ENCODE measurements at regions not wholly inside any gene's neighbourhood (a gene's known extent, or its start where the extent isn't known, plus 50 kb on each side); places are given as distances from the start of the nearest gene placed in this dataset.

DNA sequence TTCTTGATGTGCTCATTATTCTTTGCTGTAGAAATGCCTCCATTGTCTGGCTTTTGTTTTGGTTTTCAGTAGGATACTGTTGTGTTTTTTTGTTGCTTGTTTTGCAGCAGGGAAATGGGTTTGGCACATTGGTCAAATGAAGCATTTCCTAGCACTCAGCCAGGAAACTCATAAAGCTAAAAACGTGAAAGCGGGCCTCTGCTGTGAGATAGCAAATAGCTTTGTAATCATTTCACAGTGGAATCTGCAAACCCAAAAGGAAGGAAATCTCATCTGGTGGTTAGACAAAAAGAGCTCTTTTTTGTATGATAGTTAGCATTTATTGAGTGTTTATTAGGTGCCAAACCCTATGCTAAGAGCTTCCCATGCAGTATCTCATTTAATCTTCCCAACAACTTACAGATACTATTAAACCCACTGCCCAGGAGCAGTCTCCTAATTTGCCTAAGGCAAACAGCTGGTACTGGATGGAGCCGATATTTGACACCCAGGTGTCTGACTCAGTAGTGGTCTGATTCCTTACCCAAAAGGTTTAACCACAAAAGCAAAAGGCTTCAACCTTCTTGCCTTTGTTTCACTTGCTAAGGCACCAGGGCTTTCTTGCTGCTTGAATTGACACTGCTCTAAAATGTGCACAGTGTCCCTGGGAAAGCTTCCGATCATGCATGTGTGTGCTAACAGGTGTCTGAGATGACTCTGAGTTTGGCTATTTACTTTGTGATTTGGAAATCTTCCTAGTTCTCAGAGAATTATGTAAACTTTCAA lies 527.9 kb upstream of the MDFIC2 start:
- DNase-seq (ENCODE audit: low read depth in 3 of 3), result no peak

GRCh38 chr3:70833239-70833960 lies 521.0 kb upstream of the MDFIC2 start:
- DNase-seq (ENCODE audit: low read depth in 3 of 3), result no peak

GRCh38 chr3:70832834-70833205 lies 520.4 kb upstream of the MDFIC2 start:
- DNase-seq (ENCODE audit: low read depth in 3 of 3), result no peak

DNA sequence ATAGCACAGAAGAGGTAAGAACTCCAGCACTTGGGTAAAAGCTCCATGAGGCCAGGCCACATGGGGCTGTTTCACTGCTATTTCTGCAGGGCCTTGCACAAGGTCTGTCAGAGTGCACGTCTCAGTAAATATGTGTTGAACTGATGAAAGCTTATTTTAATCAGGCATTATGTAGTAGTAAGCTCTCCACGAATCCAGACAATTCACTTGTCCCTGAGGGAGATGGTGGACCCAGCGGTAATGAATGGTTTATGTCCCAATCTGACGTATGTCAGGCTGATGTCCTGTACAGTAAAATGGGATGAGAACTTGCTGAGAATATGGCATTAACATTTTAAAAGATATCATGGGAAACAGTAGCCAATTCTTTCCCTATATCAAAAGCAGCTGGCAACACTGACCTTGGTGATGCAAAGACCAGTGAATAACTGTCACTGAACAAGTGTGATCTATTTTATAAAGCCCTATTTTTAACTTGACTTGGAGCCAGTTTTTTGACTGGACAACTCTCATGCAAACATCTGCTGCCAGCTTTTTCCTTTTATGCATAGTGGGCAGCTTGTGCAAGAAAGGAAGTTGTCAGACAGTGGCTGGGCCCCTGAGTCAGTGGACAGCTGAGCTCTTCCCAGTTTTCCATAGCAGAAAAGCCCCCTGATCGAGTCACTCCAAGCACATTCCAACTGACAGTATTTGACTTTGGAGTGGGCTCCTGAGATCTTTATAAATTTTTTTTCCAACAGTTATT lies 519.8 kb upstream of the MDFIC2 start:
- DNase-seq (ENCODE audit: low read depth in 3 of 3), result no peak

DNA sequence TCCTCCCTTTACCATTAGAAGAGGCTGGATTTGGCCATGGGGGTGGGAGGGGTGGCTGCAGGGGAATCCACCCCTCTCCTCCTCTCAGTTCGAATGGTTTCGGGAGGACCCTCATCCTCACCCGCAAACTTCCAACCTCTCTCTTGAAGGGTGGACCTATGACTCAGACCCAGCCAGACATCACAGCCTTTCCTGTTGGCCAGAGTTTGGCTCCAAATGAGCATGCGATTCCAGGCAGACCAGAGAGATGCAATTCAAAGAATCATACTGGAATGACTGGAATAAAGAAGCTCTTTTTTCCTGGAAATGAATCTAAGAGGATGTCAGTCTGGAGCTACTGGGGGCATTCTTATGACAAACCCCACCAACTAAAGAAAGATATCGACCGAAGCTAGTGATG lies 516.7 kb upstream of the MDFIC2 start:
- DNase-seq (ENCODE audit: low read depth in 3 of 3), result no peak

DNA sequence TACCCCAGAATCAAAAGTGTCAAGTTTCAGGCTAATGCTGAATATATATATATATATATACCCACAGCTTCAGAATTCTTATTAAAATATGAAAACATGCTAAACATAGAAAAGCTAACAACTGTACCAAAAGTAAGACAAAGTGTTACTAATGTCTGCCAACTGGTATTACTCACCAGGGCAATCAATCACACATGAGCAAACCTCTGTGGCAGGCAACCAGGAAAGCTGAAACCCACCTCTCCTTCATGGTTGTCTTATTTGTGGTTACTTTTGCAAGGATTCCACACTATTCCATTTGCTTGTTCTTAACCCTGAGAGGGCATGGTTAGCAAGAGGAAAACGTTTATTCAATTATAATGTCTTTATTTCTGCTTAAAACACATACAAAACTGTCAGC lies 512.3 kb upstream of the MDFIC2 start:
- DNase-seq (ENCODE audit: low read depth in 3 of 3), result no peak

DNA sequence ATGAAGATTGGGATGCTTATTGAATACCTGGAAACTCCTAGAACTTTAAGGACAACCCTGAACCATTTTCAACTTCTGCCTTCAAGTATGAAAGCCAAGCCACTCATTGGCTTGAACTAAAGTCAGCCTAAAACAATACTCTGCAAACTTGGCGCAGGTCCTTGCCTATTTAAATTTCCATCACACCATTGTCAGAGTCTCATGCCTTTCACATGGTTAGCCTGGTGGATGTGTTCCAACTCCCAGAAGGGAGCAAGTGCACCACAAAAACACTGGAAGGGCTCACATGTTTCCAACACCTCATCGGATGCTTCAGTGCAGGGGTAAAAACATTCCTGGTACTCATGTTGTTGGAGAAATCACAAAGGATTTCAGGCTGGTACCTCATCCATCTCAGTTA lies 511.6 kb upstream of the MDFIC2 start:
- DNase-seq (ENCODE audit: low read depth in 3 of 3), result no peak

GRCh38 chr3:70823622-70824021 lies 511.2 kb upstream of the MDFIC2 start:
- no peak for DNase-seq (ENCODE audit: low read depth in 3 of 3)

- no peak for DNase-seq (ENCODE audit: low read depth in 3 of 3)
Observed at GRCh38 chr3:70822669-70823068, 510.2 kb upstream of the MDFIC2 start.

GRCh38 chr3:70821602-70822001 lies 509.2 kb upstream of the MDFIC2 start:
- no peak for DNase-seq (ENCODE audit: low read depth in 3 of 3)

GRCh38 chr3:70820397-70820796 lies 508.0 kb upstream of the MDFIC2 start:
- DNase-seq (ENCODE audit: low read depth in 3 of 3), result no peak

GRCh38 chr3:70818145-70818544 lies 505.7 kb upstream of the MDFIC2 start:
- DNase-seq (ENCODE audit: low read depth in 3 of 3), result no peak

- DNase-seq (ENCODE audit: low read depth in 3 of 3), result no peak
Observed at GRCh38 chr3:70816346-70816745, 503.9 kb upstream of the MDFIC2 start.

DNA sequence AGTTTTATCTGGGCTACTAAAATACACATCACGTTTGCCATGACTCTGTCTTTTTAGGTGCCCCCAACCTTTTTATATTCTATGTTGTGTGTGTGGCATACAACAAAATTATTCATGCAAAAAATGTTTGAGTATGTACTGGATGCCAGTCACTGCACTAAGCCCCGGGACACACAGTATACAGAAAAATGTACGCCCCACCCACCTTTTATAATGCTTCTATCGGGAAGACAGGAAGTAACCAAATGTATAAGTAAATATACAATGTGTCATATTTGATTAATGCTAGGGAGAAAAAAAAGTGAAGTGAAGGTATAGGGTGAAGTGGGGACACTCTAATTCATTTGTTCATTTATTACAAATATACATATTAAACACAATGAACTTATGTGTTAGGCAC lies 503.4 kb upstream of the MDFIC2 start:
- DNase-seq (ENCODE audit: low read depth in 3 of 3), result no peak

GRCh38 chr3:70813311-70813710 lies 500.9 kb upstream of the MDFIC2 start:
- no peak for DNase-seq (ENCODE audit: low read depth in 3 of 3)

GRCh38 chr3:70811880-70812279 lies 499.4 kb upstream of the MDFIC2 start:
- no peak for DNase-seq (ENCODE audit: low read depth in 3 of 3)

DNA sequence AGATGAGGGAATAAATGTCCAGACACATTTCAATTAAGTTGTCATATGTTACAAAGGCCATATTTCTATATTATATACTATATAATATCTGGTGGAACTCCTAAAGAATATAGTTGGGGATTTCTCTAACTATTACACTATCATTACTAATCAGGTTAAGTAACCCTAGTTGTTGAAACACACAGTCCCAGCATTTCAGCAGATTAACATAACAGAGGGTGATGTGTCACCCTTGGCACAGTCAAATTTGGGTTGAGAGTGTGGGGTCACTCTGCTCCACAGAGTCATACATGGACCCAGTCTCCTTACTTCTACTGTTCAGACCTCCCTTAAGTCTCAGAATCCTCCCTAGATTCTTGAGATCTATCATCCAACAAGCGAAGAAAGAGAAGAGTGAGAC lies 496.4 kb upstream of the MDFIC2 start:
- DNase-seq (ENCODE audit: low read depth in 3 of 3), result no peak

GRCh38 chr3:70806556-70806955 lies 494.1 kb upstream of the MDFIC2 start:
- no peak for DNase-seq (ENCODE audit: low read depth in 3 of 3)

DNA sequence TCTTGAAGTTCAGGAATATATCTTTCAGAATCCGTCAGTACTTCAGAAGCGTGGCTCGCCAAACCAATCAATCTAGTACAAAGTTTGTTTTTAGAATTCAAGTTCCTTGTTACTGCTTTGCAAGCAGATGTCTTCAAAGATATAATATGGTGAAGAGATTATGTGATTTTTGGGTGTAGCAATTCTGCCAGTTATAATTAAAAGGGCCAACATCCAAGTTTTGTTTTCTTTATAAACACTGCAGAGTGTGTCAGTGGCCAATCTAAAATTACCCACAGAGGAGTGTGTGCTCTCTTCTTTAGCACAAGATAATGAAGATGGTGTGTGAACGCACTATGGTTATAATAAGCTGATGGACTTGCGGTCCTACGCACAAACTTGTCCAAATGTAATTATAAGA lies 493.6 kb upstream of the MDFIC2 start:
- DNase-seq (ENCODE audit: low read depth in 3 of 3), result no peak

DNA sequence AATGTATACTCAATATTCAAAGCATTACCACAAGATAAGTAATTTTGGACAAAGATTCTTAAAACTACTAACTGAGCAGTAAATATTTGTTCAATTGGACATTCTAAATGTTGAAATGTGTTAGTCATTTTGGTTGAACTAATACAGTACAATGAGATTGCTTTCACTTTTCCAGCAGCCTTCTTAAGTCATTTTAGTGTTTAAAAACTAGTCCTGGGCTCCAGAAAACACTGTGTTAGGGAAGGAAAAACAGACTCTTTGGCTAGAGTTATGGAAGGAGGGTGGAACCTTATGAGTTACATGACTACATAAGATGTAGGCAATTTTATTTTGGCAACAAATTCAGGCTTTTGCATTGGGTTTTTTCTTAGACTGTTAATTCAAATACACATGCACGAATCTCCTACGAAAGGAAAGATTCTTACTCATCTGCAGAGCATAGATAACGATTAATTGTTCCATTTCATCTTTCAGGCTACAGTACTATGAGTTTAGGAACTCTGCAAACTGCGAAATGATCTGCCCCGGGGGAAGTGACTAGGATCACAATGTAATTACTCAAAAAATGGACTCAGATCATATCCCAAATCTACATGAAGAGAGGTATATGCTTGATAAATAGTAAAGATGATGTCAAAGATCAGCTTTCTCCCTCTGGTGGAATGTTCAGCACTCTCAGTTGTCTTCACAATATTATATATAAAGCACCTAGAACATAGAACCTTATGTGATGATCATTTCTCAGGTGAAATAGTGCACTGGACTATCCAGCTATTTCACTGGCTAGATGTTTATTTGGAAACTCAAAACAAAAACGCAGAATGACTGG lies 492.8 kb upstream of the MDFIC2 start:
- no peak for DNase-seq (ENCODE audit: low read depth in 3 of 3)

DNA sequence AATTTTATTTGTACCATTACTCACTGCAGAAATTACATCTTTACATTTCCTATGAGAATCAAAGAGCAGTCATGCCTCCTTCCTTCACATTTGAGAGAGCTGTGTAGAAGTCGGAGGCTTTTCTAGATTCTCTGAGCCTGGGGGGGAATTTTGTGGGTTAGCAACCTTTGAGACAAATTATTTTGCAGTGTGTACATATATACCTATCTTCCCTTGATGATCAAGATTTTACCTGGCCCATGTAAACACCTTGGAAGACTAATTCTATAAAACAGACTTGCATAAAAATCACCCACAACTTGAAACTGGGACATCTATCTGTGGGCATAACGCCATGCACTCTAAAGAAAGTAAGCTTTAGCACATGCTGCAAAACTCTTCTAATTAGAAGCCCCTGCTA lies 491.5 kb upstream of the MDFIC2 start:
- no peak for DNase-seq (ENCODE audit: low read depth in 3 of 3)

- DNase-seq (ENCODE audit: low read depth in 3 of 3), result no peak
Observed at GRCh38 chr3:70803319-70803718, 490.9 kb upstream of the MDFIC2 start.
